H4 (cell line): ENCODE measurements at regions not wholly inside any gene's neighbourhood (a gene's known extent, or its start where the extent isn't known, plus 50 kb on each side); places are given as distances from the start of the nearest gene placed in this dataset.
"Not testable (repeated sequence)": the region's sequence is repeated elsewhere in the genome, so short reads cannot be mapped to it uniquely, and the experiment has no call there.

Source experiments
- DNase-seq: peaks from one replicate; pipeline ENCODE4 v3.0.0-alpha.2; 2015; ENCODE audit warnings: low spot score

- no peak for DNase-seq
These were observed 1121.8 kb downstream of the TBL1XR1 start for GRCh38 chr3:176075491-176075890.

DNA sequence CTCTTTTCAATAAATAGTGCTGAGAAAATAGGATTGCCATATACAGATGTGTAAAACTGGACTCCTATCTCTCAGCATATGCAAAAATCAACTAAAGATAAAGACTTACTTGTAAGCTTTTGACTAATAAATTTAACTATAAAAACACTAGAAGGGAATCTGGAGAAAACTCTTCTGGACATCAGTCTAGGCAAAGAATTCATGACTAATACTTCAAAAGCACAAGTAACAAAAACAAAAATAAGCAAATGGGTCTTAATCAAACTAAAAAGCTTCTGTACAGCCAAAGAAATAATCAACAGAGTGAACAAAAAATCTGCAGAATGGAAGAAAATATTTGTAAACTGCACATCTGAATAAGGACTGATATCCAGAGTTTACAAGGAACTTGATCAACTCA lies 1122.2 kb downstream of the TBL1XR1 start:
- DNase-seq = no peak

GRCh38 chr3:176074096-176074495 lies 1123.2 kb downstream of the TBL1XR1 start:
- DNase-seq = no peak

DNA sequence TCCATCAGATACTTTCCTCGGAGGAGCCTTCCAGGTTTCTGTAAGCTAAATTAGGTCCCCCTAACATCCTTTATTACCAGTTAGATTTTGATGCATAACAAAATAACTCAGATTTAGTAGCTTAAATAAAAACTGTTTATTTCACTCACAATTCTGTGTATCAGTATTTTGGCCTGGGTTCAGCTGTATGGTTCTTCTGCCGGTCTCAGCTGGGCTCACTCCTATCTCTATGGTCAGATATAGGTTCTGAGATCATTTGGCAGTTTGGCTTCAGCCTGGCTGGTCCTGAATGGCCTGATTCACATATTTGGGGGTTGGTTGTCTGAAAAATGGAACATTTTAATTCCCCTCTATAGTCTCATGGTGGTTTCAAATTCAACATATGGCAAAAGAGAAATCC lies 1125.3 kb downstream of the TBL1XR1 start:
- no peak for DNase-seq

DNA sequence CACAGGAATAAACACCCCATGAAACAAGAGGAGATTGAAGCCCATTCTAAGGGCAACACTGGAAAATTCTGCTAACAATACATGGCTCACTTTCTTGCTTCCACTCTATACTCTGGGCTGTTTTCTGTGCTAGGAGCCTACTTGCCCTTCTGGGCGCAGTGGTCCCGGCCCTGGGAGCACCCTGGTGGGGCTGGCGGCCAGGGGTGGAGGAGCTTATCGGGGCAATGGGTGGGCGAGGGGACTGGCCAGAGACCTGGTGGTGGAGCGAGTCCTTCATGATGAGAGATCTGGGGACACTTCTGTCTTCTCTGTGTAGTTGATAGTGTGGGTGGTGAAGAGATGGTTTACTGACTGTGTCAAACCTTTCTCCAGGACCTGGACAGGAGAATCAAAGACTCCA lies 1128.5 kb downstream of the TBL1XR1 start:
- no peak for DNase-seq

DNA sequence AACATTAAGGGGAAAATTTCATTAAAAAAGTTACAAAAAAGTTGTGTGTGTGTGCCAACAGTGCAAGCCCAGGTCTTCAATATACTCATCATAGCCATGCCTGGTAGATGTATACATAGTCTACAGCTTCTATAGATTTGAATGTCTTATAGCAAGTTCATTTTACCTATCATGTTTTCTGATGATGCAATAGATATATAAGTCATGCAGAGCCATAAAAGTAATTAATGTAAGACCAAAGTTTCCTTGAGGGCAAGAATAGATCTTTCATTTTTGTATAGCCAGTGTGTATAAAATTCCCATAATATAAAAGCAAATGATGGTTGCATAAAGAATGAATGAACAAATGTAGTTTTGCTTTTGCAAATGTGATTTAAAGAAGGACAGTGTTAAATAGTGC lies 1138.4 kb downstream of the TBL1XR1 start:
- DNase-seq = no peak

- no peak for DNase-seq
These were observed 1141.4 kb downstream of the TBL1XR1 start for GRCh38 chr3:176055836-176056235.

DNA sequence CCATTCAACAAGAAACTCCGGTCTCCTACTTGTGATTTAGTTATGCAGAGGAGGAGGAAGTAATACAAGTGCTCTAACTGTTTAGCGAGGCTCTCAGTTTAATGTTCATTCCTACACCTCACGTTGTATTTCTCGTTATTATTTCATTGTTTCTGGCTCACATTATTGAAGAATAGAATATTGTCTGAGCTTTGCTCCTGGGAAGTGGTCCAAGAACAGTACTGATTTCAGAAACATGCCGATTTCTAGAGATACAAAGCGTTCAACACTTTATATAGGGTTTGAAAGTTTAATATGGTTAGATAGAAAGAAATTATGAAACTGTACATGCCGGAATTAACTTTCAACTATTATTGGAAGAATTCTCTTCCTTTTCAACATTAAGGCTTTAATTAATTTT lies 1145.5 kb downstream of the TBL1XR1 start:
- no peak for DNase-seq

GRCh38 chr3:176046703-176047102 lies 1150.6 kb downstream of the TBL1XR1 start:
- DNase-seq = no peak

DNA sequence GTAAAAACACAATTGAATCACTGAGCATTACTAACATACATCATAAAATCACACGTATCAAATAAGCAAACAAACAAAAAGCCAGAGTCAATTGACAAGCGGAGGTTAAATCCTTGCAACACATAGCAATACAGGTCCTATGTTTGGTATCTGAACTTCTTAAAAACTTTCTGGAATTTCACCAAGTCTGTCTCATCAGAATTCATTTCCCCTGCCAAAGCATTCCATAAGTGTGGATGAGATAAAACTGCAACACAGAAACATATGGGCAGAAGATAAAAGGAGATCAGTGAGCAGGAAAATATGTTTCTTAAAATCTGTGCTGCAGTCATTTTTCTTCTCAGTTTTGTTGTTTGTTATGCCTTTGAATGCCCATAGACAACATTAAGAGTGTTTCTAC lies 1155.5 kb downstream of the TBL1XR1 start:
- no peak for DNase-seq

GRCh38 chr3:176041185-176041584 lies 1156.1 kb downstream of the TBL1XR1 start:
- no peak for DNase-seq

DNA sequence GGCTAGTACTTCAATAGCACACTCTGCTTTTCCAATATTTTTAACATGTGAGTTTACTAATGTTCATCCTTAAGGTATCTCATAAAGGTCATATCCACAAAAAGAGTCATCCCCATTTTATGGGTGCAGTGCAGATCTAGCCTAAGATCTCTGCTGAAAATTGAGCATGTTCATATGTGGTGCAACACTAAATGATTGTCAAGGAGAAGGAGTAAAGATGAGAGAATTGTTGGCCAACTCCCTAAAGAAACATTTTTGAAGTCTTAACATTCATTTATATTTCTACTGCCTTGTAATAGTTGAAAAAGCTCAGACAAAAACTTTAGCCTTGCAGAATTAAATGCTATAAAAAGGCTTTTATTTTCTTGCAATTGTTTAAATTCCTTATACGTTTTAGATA lies 1159.6 kb downstream of the TBL1XR1 start:
- DNase-seq = no peak

GRCh38 chr3:176032043-176032442 lies 1165.2 kb downstream of the TBL1XR1 start:
- DNase-seq = no peak

DNA sequence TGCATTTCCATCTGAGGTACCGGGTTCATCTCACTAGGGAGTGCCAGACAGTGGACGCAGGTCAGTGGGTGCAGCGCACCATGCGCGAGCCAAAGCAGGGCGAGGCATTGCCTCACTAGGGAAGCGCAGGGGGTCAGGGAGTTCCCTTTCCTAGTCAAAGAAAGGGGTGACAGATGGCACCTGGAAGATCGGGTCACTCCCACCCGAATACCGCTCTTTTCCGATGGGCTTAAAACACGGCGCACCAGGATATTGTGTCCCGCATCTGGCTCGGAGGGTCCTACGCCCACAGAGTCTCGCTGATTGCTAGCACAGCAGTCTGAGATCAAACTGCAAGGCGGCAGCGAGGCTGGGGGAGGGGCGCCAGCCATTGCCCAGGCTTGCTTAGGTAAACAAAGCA lies 1157.1 kb downstream of the NAALADL2 start:
- not testable (repeated sequence) for DNase-seq

DNA sequence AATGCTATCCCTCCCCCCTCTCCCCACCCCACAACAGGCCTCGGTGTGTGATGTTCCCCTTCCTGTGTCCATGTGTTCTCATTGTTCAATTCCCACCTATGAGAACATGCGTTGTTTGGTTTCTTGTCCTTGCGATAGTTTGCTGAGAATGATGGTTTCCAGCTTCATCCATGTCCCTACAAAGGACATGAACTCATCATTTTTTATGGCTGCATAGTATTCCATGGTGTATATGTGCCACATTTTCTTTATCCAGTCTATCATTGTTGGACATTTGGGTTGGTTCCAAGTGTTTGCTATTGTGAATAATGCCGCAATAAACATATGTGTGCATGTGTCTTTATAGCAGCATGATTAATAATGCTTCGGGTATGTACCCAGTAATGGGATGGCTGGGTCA lies 1156.1 kb downstream of the NAALADL2 start:
- not testable (repeated sequence) for DNase-seq

DNA sequence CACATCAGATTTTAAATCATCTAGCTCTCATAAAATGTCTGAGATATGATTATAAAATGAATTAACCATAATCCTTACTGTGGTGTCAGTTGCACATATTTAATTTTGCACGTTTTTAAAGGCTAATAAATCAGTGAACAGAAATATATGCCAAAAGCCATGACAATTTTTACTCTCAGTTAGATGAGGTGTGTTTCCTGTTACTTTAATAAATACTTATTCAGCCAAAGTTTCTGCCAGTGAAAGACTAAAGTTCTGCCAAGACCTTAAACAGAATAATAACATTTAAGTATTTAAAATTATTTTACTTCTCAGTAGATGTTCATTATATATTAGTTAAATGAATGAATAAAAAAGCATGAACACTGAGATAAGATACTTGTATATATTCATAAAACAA lies 1150.1 kb downstream of the NAALADL2 start:
- DNase-seq = no peak

- DNase-seq = no peak
These were observed 1146.4 kb downstream of the NAALADL2 start for GRCh38 chr3:176005564-176005963.

DNA sequence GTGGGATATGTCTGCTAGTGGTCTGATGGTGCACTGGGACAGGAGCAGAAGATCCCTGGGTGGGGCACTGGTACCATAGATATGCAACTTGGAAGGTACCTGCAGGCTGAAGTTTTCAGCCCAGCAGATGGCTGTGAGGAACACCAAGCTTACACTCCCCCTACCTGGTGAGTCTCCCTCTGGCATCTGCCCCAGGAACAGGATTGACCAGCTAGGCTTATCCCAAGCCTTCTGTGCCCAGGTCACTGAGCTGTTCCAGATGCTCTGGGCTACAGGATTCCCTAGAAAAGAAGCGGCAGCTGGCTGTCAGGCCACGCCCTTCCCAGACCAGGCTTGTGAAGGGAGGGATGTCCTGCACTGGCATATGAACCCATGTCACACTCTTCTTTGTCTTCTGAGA lies 1130.0 kb downstream of the NAALADL2 start:
- DNase-seq = no peak

DNA sequence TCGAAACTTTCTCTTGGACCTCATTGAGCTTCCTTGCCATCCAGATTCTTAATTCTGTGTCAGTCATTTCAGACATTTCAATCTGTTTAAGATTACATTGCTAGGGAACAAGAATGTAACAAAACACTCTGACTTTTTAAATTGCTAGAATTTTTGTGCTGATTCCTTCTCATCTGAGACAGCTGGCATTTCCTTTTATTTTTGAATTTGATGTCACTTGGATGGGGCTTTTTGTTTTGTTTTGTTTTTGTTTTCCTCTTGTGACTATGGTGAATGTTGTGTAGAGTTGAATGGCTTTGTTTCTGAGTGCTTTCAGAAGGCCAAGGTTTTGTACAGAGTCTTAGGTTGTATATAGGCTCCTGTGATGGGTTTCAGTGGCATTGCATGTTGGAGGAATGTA lies 1129.3 kb downstream of the NAALADL2 start:
- no peak for DNase-seq

DNA sequence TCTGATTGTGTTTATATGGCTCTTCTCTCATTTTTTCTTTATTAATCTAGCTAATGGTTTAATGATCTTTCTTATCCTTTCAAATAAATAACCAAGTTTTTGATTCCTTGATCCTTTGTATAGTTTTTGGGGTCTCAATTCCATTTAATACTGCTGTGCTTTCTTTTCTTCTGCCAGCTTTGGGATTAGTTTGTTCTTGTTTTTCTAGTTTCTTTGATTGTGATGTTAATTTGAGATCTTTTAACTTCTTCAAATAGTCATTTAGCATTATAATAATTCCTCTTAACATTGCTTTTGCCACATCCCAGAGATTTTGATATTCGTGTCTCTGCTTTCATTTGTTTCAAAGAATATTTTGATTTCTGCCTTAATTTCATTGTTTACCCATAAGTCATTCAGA lies 1126.6 kb downstream of the NAALADL2 start:
- no peak for DNase-seq

- no peak for DNase-seq
These were observed 1124.2 kb downstream of the NAALADL2 start for GRCh38 chr3:175983379-175983778.

- DNase-seq = no peak
These were observed 1121.5 kb downstream of the NAALADL2 start for GRCh38 chr3:175980486-175981090.

- no peak for DNase-seq
These were observed 1119.0 kb downstream of the NAALADL2 start for GRCh38 chr3:175977968-175978752.

GRCh38 chr3:175969456-175969855 lies 1110.3 kb downstream of the NAALADL2 start:
- no peak for DNase-seq
